Smooth muscle cell (in vitro differentiated cells): ENCODE measurements at regions not wholly inside any gene's neighbourhood (a gene's known extent, or its start where the extent isn't known, plus 50 kb on each side); places are given as distances from the start of the nearest gene placed in this dataset.
"Not testable (repeated sequence)": the region's sequence is repeated elsewhere in the genome, so short reads cannot be mapped to it uniquely, and the experiment has no call there.

Experiments used
- DNase-seq: peaks from one replicate; lab custom pipeline; 2025; ENCODE audit not compliant: unreplicated experiment; lab: John Stamatoyannopoulos, UW
- H2AFZ ChIP-seq: fragments of 200-600 bp; sonication (generic); 2 replicates; pipeline ENCODE4 v1.6.0; 2016; ENCODE audit warnings: antibody characterized with exemption, low read depth, mild to moderate bottlenecking
- H3F3A ChIP-seq: fragments of 200-600 bp; sonication (generic); 2 replicates; pipeline ENCODE4 v1.6.0; 2017; ENCODE audit warnings: antibody characterized with exemption, low read depth
- H3K27ac ChIP-seq: fragments of 200-600 bp; sonication (generic); 2 replicates; pipeline ENCODE4 v1.5.1; 2016; ENCODE audit warnings: low read depth, mild to moderate bottlenecking
- H3K27me3 ChIP-seq: fragments of 200-600 bp; sonication (generic); 2 replicates; pipeline ENCODE4 v1.6.1; 2016; ENCODE audit warnings: low read depth, mild to moderate bottlenecking
- H3K36me3 ChIP-seq: fragments of 200-600 bp; sonication (generic); 2 replicates; pipeline ENCODE4 v1.5.1; 2016; ENCODE audit warnings: low read depth
- H3K4me1 ChIP-seq: fragments of 200-600 bp; sonication (generic); 2 replicates; pipeline ENCODE4 v1.5.1; 2016; ENCODE audit warnings: low read depth
- H3K4me2 ChIP-seq: fragments of 200-600 bp; sonication (generic); 2 replicates; pipeline ENCODE4 v1.6.0; 2016; ENCODE audit warnings: mild to moderate bottlenecking
- H3K4me3 ChIP-seq: fragments of 200-600 bp; sonication (generic); 2 replicates; pipeline ENCODE4 v1.5.1; 2016; ENCODE audit warnings: mild to moderate bottlenecking
- H3K79me2 ChIP-seq: fragments of 200-600 bp; sonication (generic); 2 replicates; pipeline ENCODE4 v1.6.0; 2016; ENCODE audit warnings: low read depth, mild to moderate bottlenecking
- H3K9ac ChIP-seq: fragments of 200-600 bp; sonication (generic); 2 replicates; pipeline ENCODE4 v1.6.0; 2016; ENCODE audit warnings: low read depth
- H3K9me3 ChIP-seq: fragments of 200-600 bp; sonication (generic); replicated peaks from 2 replicates; pipeline ENCODE4 v1.5.1; 2016; ENCODE audit warnings: low read depth
- H4K20me1 ChIP-seq: fragments of 200-600 bp; sonication (generic); 2 replicates; pipeline ENCODE4 v1.6.0; 2016; ENCODE audit warnings: low read depth
- WGBS: methylation state at CpG from one replicate; pipeline ENCODE4 v1.1.7; 2016; ENCODE audit warnings: low lambda C conversion rate; 5-methylcytosine and 5-hydroxymethylcytosine counted together
- TF ChIP-seq, protein P1 (sequence below): fragments of 200-600 bp; sonication (generic); IDR thresholded peaks from 2 replicates; pipeline ENCODE4 v1.5.1; 2017; ENCODE audit warnings: borderline replicate concordance, mild to moderate bottlenecking, antibody characterized with exemption; ENCODE audit not compliant: insufficient read depth, poor library complexity, severe bottlenecking

DNA sequence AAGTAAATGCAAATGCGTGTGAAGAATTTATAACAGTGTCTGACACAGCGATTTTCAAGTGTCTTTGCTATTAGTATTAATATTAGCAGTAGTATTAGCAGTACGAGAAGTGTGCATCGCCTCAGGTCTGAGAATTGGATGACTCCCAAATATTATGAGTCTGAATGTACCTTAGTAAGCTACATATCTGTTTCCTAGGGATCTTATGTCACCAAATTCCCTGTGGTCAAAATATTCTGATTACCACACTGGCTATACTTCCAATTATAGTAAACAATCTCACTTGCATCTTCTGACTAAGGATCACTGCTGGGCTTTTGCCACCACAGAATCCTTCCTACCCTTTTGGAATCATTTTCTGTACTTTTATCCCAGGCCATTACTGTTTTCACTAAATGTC lies 396.0 kb upstream of the MIS18BP1 start:
- H3F3A ChIP-seq = no peaks in the 10 kb centered on the region
- H4K20me1 ChIP-seq = no peaks in the 10 kb centered on the region
- TF ChIP-seq, protein P1, sequence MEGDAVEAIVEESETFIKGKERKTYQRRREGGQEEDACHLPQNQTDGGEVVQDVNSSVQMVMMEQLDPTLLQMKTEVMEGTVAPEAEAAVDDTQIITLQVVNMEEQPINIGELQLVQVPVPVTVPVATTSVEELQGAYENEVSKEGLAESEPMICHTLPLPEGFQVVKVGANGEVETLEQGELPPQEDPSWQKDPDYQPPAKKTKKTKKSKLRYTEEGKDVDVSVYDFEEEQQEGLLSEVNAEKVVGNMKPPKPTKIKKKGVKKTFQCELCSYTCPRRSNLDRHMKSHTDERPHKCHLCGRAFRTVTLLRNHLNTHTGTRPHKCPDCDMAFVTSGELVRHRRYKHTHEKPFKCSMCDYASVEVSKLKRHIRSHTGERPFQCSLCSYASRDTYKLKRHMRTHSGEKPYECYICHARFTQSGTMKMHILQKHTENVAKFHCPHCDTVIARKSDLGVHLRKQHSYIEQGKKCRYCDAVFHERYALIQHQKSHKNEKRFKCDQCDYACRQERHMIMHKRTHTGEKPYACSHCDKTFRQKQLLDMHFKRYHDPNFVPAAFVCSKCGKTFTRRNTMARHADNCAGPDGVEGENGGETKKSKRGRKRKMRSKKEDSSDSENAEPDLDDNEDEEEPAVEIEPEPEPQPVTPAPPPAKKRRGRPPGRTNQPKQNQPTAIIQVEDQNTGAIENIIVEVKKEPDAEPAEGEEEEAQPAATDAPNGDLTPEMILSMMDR = no peak
- H3K4me1 ChIP-seq = no peaks in the 10 kb centered on the region
- H3K36me3 ChIP-seq = no peaks in the 10 kb centered on the region
- H3K9ac ChIP-seq = no peak overlapping the region
- H3K79me2 ChIP-seq = no peaks in the 10 kb centered on the region
- no peak overlapping the region for H2AFZ ChIP-seq
- no peak overlapping the region for H3K4me3 ChIP-seq
- no peaks in the 10 kb centered on the region for H3K27me3 ChIP-seq
- no peak for DNase-seq
- WGBS = 91% methylated on average over 4 of the region's 4 CpGs
- H3K9me3 ChIP-seq = no peaks in the 10 kb centered on the region
- no peak overlapping the region for H3K4me2 ChIP-seq
- no peak overlapping the region for H3K27ac ChIP-seq

DNA sequence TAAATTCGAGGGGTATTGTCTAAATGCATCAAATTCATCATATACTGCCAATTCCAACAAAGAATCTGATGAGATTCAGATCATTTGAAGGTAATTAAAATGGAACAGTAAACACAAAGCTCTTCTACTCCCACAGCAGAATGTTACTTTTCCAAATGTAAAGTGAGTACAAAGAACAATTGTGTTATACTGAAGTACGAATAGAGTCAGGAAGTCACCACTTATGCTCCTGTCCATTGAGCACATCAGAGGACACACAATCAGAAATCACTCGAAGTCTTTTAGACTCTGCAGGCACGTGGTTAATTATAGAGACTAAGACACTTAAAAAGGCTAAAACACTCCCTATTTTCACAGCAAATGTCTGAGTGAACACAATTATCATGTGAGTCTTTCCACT lies 388.5 kb upstream of the MIS18BP1 start:
- no peaks in the 10 kb centered on the region for H3F3A ChIP-seq
- H4K20me1 ChIP-seq = no peaks in the 10 kb centered on the region
- TF ChIP-seq, protein P1 = no peak
- H3K27me3 ChIP-seq = no peaks in the 10 kb centered on the region
- H3K9me3 ChIP-seq = no peaks in the 10 kb centered on the region
- no peaks in the 10 kb centered on the region for H3K36me3 ChIP-seq
- no peak overlapping the region for H3K4me3 ChIP-seq
- DNase-seq = no peak
- no peaks in the 10 kb centered on the region for H3K79me2 ChIP-seq
- H3K4me2 ChIP-seq = no peak overlapping the region
- H2AFZ ChIP-seq = no peak overlapping the region
- WGBS = 72% methylated on average over 4 of the region's 4 CpGs
- no peak overlapping the region for H3K9ac ChIP-seq
- H3K27ac ChIP-seq = no peak overlapping the region
- H3K4me1 ChIP-seq = no peaks in the 10 kb centered on the region

DNA sequence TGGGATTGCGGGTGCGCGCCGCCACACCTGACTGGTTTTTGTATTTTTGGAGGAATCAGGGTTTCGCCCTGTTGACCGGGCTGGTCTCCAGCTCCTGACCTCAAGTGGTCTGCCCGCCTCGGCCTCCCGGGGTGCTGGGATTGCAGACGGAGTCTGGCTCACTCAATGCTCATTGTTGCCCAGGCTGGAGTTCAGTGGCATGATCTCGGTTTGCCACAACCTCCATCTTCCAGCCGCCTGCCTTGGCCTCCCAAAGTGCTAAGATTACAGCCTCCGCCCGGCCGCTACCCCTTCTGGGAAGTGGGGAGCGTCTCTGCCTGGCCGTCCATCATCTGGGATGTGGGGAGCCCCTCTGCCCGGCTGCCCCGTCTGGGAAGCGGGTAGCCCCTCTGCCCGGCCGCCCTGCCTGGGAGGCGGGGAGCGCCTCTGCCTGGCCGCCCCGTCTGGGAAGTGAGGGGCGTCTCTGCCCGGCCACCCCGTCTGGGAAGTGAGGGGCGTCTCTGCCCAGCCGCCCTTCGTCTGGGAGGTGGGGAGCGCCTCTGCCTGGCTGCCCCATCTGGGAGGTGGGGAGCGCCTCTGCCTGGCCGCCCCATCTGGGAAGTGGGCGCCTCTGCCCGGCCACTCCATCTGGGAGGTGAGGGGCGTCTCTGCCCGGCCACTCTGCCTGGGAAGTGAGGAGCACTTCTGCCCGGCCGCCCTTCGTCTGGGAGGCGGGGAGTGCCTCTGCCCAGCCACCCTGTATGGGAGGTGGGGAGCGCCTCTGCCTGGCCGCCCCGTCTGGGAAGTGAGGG lies 381.8 kb upstream of the MIS18BP1 start:
- not testable (repeated sequence) for H3K27ac ChIP-seq, H3K4me3 ChIP-seq, H3K79me2 ChIP-seq, H3K9ac ChIP-seq, H3K9me3 ChIP-seq, DNase-seq, H3K36me3 ChIP-seq, H4K20me1 ChIP-seq, H3K4me1 ChIP-seq, H3F3A ChIP-seq, H3K4me2 ChIP-seq, H3K27me3 ChIP-seq, H2AFZ ChIP-seq
- WGBS = 95% methylated on average over 45 of the region's 46 CpGs

DNA sequence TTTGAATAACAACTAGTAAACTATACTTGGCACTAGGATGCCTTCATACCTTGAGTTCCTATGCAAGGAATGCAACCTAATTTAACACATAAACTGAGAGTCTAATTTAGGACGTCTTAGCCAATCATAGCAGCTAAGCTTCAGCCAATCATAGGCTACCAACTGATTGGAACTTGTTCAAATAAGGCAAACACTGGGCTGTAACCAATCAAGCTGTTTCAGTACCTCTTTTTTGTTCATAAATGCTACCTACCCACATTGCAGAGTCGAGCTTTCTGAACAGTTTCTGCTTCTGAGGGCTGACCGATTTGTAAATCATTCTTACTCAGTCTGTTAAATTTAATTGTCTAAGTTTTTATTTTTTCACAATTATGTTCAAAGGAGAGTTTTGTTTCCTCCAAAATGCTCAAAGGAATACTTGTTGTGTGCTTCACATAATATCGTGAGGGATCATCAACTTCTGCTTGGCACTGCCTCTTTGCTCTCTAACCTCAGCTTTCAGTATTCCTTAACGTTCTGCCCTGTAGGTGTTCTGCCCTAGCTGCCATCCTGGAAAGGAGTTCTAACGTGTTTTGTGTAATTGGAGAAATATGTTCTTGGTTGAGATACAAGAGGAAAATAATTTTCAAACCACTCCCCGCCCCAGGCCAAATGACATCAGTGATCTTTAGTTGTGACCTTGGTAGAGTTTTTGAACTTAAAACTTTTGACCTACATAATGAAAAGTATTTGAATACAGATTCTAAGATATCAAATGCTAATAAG lies 380.4 kb upstream of the MIS18BP1 start:
- Histone ChIP-seq H3F3A (no peaks in the 10 kb centered on the region), H3K9ac (no peak overlapping the region), H3K4me3 (no peak overlapping the region), H3K4me2 (no peak overlapping the region), H3K27ac (no peak overlapping the region), H3K27me3 (no peaks in the 10 kb centered on the region), H3K9me3 (no peaks in the 10 kb centered on the region), H3K4me1 (no peaks in the 10 kb centered on the region), H2AFZ (no peak overlapping the region), H3K36me3 (no peaks in the 10 kb centered on the region), H4K20me1 (no peaks in the 10 kb centered on the region), H3K79me2 (no peaks in the 10 kb centered on the region)
- no peak for DNase-seq
- WGBS = 88% methylated on average over 7 of the region's 7 CpGs
- TF ChIP-seq, protein P1 = no peak
